WERI-Rb-1 (cell line): ENCODE measurements at regions not wholly inside any gene's neighbourhood (a gene's known extent, or its start where the extent isn't known, plus 50 kb on each side); places are given as distances from the start of the nearest gene placed in this dataset.

Experiments used
- DNase-seq: peaks from one replicate; pipeline ENCODE4 v3.0.0-alpha.2; 2020
- H3K27ac ChIP-seq: fragments of 250-450 bp; sonication (Bioruptor Pico); 2 replicates; pipeline ENCODE4 v1.5.1; 2020; ENCODE audit warnings: mild to moderate bottlenecking, moderate library complexity
- H3K27me3 ChIP-seq: fragments of 250-450 bp; sonication (Bioruptor Pico); 2 replicates; pipeline ENCODE4 v1.5.1; 2021; ENCODE audit warnings: mild to moderate bottlenecking, low read depth, moderate library complexity; ENCODE audit not compliant: insufficient read depth, severe bottlenecking
- H3K36me3 ChIP-seq: fragments of 250-450 bp; sonication (Bioruptor Pico); 2 replicates; pipeline ENCODE4 v1.5.1; 2020; ENCODE audit warnings: mild to moderate bottlenecking, moderate library complexity
- H3K4me3 ChIP-seq: 2 replicates; pipeline ENCODE4 v1.5.1; 2011; ENCODE audit warnings: low read depth, mild to moderate bottlenecking, control low read depth, low read length
- H3K9me3 ChIP-seq: fragments of 250-450 bp; sonication (Bioruptor Pico); 2 replicates; pipeline ENCODE4 v1.5.1; 2021; ENCODE audit warnings: mild to moderate bottlenecking, moderate library complexity; ENCODE audit not compliant: severe bottlenecking
- TF ChIP-seq, protein P1 (sequence below): IDR thresholded peaks from 2 replicates; pipeline ENCODE4 v1.5.1; 2011; ENCODE audit warnings: low read depth, mild to moderate bottlenecking, control low read depth, inconsistent platforms, low read length

DNA sequence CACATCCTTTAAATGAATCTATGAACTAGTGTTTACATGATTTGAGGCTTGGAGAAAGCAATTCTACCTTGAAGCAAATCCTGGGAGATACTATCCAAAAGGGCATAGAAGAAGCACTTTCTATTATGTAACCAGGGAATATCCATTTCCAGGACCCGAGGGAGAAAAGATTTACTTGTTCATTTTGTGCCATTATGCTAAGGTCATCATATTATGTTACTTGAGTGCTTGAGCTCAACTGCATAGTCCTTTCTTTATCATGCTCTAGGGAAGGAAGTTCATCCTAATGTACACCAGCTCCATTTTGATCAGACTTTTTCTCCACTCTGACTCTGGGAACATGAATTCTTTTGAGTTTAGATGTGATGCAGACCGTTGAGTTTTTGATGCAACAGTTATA is 188.6 kb upstream of the SNX7 start:
- Histone ChIP-seq H3K27me3 (no peaks in the 10 kb centered on the region), H3K27ac (no peak overlapping the region), H3K9me3 (no peaks in the 10 kb centered on the region), H3K4me3 (no peak overlapping the region), H3K36me3 (no peaks in the 10 kb centered on the region)
- TF ChIP-seq, protein P1, sequence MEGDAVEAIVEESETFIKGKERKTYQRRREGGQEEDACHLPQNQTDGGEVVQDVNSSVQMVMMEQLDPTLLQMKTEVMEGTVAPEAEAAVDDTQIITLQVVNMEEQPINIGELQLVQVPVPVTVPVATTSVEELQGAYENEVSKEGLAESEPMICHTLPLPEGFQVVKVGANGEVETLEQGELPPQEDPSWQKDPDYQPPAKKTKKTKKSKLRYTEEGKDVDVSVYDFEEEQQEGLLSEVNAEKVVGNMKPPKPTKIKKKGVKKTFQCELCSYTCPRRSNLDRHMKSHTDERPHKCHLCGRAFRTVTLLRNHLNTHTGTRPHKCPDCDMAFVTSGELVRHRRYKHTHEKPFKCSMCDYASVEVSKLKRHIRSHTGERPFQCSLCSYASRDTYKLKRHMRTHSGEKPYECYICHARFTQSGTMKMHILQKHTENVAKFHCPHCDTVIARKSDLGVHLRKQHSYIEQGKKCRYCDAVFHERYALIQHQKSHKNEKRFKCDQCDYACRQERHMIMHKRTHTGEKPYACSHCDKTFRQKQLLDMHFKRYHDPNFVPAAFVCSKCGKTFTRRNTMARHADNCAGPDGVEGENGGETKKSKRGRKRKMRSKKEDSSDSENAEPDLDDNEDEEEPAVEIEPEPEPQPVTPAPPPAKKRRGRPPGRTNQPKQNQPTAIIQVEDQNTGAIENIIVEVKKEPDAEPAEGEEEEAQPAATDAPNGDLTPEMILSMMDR: no peak
- DNase-seq: no peak

DNA sequence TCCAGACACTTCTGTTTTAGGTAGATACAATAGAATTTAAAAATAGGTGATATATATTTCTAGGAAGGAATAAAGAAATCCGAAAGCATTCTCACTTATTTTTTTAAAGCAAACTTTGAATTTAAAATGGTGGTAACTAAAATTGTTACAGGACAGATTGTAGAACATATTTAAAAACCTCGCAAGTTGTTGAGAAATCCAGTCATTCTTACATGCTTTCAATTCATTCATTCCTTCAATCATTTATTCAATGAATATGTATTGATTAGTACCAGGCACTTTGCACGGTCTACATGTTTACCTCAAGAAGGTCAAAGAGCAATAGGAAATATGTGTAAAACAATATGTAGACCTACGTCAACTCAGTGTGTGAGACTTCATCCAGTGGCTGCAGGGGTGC is 189.9 kb upstream of the SNX7 start:
- H3K9me3 ChIP-seq: no peaks in the 10 kb centered on the region
- no peak overlapping the region for H3K4me3 ChIP-seq
- no peaks in the 10 kb centered on the region for H3K36me3 ChIP-seq
- TF ChIP-seq, protein P1: no peak
- no peak for DNase-seq
- no peaks in the 10 kb centered on the region for H3K27me3 ChIP-seq
- H3K27ac ChIP-seq: no peak overlapping the region

DNA sequence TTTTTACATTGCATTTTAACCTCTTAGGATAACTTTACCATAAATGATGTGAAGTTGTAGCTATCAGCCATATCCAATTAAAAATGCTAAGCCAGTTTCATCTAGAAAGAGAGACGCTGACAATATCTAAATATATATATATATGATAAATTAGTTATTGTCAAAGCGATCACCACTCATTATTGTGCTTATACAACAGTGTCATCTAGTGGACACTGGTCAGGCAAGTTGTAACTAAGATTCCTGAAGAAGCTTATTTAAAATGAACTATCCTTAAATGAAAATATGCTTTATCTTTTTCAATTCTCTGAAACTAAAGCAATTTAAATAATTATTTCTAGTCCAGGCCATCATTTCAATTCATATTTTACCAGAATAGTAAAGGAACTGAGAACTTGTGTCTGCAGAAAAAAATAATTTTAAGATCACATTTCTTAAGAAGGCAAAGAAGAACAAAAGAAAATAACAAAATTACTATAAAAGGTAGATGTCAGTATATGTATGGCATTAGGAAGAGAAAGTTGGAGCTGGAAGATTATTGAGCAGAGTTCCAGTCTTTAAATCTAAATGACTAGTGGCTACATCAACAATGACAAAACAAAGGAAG is 193.3 kb upstream of the SNX7 start:
- H3K9me3 ChIP-seq: no peaks in the 10 kb centered on the region
- H3K27me3 ChIP-seq: no peaks in the 10 kb centered on the region
- DNase-seq: no peak
- no peak overlapping the region for H3K27ac ChIP-seq
- no peak overlapping the region for H3K4me3 ChIP-seq
- no peaks in the 10 kb centered on the region for H3K36me3 ChIP-seq
- TF ChIP-seq, protein P1: peak; percentile 53

DNA sequence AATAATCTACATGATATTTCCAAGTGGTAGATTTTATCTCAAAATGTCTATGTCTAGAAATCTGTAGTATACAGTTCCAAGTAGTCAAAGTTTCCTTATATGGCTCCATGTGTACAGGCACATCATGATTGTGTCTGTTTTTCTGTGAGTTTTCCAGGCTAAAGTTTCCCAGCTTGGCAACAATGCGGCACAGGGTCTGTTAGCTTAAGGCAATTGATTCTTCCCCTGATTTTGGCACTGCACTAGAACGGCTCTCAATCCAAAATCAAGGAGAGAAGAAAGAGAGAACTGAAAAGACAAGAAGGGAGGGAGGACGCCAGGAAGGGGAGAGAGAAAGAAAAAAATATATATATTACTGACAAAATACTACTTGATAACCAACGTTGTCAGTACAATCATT is 193.9 kb upstream of the SNX7 start:
- H3K27me3 ChIP-seq: no peaks in the 10 kb centered on the region
- H3K9me3 ChIP-seq: no peaks in the 10 kb centered on the region
- TF ChIP-seq, protein P1: no peak
- no peak for DNase-seq
- H3K4me3 ChIP-seq: no peak overlapping the region
- H3K36me3 ChIP-seq: no peaks in the 10 kb centered on the region
- H3K27ac ChIP-seq: no peak overlapping the region

DNA sequence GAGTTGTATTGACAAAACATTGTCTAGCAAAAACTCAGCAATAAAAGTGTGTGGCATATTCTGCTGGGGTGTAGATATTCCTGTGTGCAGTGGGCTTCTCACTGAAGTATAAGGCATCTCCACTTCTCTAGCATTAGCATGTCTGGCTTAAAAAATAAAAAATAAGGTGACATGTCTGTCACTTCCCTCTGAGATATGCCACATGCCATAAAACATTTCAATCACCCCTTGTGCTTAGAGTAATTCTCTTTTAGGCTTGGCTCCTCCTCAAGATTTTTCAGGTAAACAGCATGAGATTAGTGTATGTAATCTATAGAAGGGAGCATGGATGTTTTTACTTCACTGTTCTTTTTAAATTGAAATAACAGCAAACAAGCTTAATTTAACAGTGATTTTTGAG is 194.4 kb upstream of the SNX7 start:
- Histone ChIP-seq H3K27me3 (no peaks in the 10 kb centered on the region), H3K4me3 (no peak overlapping the region), H3K9me3 (no peaks in the 10 kb centered on the region), H3K36me3 (no peaks in the 10 kb centered on the region), H3K27ac (no peak overlapping the region)
- no peak for DNase-seq
- TF ChIP-seq, protein P1: no peak

DNA sequence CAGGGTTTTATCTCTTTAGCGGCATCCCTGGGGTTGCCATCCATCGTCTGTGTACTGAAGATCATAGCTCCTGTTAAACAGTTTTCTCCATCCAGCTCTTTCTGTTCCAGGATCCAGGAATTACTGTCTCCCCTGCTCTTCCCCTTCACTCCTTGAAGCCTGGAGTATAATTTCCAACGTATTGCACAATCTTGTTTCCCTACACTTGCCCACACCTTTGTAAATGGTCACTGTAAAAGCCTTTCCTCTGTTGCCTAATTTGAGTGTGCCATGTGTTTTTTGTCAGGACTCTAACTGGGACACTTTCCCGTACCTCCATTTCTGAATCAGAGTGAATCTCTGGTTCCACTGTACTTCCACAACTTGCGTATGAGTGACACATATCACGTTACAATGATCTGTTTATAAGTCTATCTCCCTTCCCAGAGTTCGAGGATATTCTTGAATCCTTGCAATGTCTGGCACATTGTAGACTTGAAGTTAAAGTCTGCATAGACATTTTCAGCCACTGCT is 199.6 kb upstream of the SNX7 start:
- DNase-seq: no peak
- H3K36me3 ChIP-seq: no peaks in the 10 kb centered on the region
- H3K4me3 ChIP-seq: no peak overlapping the region
- TF ChIP-seq, protein P1: no peak
- H3K9me3 ChIP-seq: no peaks in the 10 kb centered on the region
- H3K27ac ChIP-seq: no peak overlapping the region
- H3K27me3 ChIP-seq: no peaks in the 10 kb centered on the region
